Right atrium auricular region (tissue), 2 donors: ENCODE measurements at regions not wholly inside any gene's neighbourhood (a gene's known extent, or its start where the extent isn't known, plus 50 kb on each side); places are given as distances from the start of the nearest gene placed in this dataset.
"Not testable (repeated sequence)": the region's sequence is repeated elsewhere in the genome, so short reads cannot be mapped to it uniquely, and the experiment has no call there.

Experiments
- DNase-seq: peaks from one replicate; pipeline ENCODE4 v3.0.0-alpha.2; 2019; ENCODE audit warnings: low spot score
- H3K27ac ChIP-seq, 2 donors: fragments of 200-600 bp; sonication (generic); 1 replicate in 1 of 2; 2 replicates in 1 of 2; pipeline ENCODE4 v1.5.1; 2016 to 2019
- H3K27me3 ChIP-seq, 2 donors: fragments of 200-600 bp; sonication (generic); one replicate each; pipeline versions ENCODE4 v1.5.1 to v1.6.0; 2017 to 2019
- H3K36me3 ChIP-seq: fragments of 200-600 bp; sonication (generic); one replicate; pipeline ENCODE4 v1.5.1; 2016
- H3K4me1 ChIP-seq, 2 donors: fragments of 200-600 bp; sonication (generic); one replicate each; pipeline versions ENCODE4 v1.5.1 to v1.6.0; 2017 to 2019
- H3K4me3 ChIP-seq, 2 donors: fragments of 200-600 bp; sonication (generic); 1 replicate in 1 of 2; 2 replicates in 1 of 2; pipeline ENCODE4 v1.5.1; 2017 to 2019; ENCODE audit warnings: mild to moderate bottlenecking in 1 of 2, moderate library complexity in 1 of 2
- H3K9me3 ChIP-seq, 2 donors: fragments of 200-600 bp; sonication (generic); one replicate each; pipeline ENCODE4 v1.5.1; 2019
- CTCF ChIP-seq, 2 donors: fragments of 200-600 bp; sonication (generic); IDR thresholded peaks; one replicate each; pipeline ENCODE4 v1.5.1; 2019; ENCODE audit warnings: antibody characterized with exemption in 2 of 2

GRCh38 chr3:35137612-35138011, 501.7 kb upstream of the ARPP21 start:
- Histone ChIP-seq H3K36me3 (no peaks in the 10 kb centered on the region), H3K27me3 (no peaks in the 10 kb centered on the region), H3K9me3 (peaks cover 0 to 5% of the 10 kb centered on the region in 2 donors), H3K4me3 (no peak overlapping the region), H3K27ac (no peak overlapping the region), H3K4me1 (no peaks in the 10 kb centered on the region)
- no peak for TF ChIP-seq CTCF (IDR thresholded peaks at IDR 0.05)
- no peak for DNase-seq

DNA sequence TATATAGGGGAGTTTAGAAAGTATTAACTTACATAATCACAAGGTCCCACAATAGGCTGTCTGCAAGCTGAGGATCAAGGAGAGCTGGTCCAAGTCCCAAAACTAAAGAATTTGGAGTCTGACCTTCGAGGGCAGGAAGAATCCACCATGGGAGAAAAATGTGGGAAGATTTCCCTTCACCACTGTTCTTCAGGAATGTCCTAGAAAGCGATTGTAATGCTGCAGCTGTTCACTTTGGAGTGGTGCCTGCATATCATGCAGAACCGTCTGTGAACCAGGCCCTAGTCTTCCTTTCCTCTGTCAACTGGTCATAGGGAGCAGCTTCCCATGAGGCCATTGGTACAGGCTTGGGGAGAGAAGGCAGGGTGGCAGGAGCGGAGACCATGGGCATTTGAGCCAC, 497.9 kb upstream of the ARPP21 start:
- Histone ChIP-seq H3K9me3 (peaks cover 0 to 5% of the 10 kb centered on the region in 2 donors), H3K27ac (no peak overlapping the region), H3K4me1 (no peaks in the 10 kb centered on the region), H3K4me3 (no peak overlapping the region), H3K36me3 (no peaks in the 10 kb centered on the region), H3K27me3 (no peaks in the 10 kb centered on the region)
- no peak for DNase-seq
- TF ChIP-seq CTCF (IDR thresholded peaks at IDR 0.05): no peak

- H3K9me3 ChIP-seq: peaks cover 0 to 5% of the 10 kb centered on the region in 2 donors
- no peaks in the 10 kb centered on the region for H3K36me3 ChIP-seq
- no peaks in the 10 kb centered on the region for H3K4me1 ChIP-seq
- H3K4me3 ChIP-seq: no peak overlapping the region
- no peak for DNase-seq
- no peaks in the 10 kb centered on the region for H3K27me3 ChIP-seq
- no peak for TF ChIP-seq CTCF (IDR thresholded peaks at IDR 0.05)
- H3K27ac ChIP-seq: no peak overlapping the region
Observed at GRCh38 chr3:35144011-35144410, 495.3 kb upstream of the ARPP21 start.

DNA sequence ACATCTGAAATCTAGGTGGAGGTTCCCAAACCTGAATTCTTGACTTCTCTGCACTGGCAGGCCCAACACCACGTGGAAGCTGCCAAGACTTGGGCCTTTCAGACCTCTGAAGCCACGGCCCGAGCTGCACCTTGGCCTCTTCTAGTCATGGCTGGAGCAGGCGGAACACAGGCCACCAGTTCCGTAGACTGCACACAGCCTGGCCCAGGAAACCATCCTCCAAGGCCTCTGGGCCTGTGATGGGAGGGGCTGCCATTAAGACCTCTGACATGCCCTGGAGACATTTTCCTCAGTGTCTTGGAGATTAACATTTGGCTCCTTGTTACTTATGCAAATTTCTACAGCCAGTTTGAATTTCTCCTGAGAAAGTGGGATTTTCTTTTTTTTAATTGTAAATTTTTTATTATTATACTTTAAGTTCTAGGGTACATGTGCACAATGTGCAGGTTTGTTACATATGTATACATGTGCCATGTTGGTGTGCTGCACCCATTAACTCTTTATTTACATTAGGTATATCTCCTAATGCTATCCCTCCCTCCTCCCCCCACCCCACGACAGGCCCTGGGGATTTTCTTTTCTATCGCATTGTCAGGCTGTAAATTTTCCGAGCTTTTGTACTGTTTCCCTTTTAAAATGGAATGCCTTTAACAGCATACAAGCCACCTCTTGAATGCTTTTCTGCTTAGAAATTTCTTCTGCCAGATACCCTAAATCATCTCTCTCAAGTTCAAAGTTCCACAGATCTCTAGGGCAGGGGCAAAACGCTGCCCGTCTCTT, 492.9 kb upstream of the ARPP21 start:
- not testable (repeated sequence) for H3K27ac ChIP-seq, H3K4me3 ChIP-seq, H3K36me3 ChIP-seq, H3K4me1 ChIP-seq, H3K27me3 ChIP-seq, DNase-seq, H3K9me3 ChIP-seq

GRCh38 chr3:35183927-35184675, 455.2 kb upstream of the ARPP21 start:
- Histone ChIP-seq H3K4me1 (no peaks in the 10 kb centered on the region), H3K27ac (no peak overlapping the region), H3K4me3 (no peak overlapping the region), H3K27me3 (no peaks in the 10 kb centered on the region), H3K9me3 (peaks cover 0 to 22% of the 10 kb centered on the region in 2 donors), H3K36me3 (no peaks in the 10 kb centered on the region)
- DNase-seq: no peak
- TF ChIP-seq CTCF (IDR thresholded peaks at IDR 0.05): no peak

DNA sequence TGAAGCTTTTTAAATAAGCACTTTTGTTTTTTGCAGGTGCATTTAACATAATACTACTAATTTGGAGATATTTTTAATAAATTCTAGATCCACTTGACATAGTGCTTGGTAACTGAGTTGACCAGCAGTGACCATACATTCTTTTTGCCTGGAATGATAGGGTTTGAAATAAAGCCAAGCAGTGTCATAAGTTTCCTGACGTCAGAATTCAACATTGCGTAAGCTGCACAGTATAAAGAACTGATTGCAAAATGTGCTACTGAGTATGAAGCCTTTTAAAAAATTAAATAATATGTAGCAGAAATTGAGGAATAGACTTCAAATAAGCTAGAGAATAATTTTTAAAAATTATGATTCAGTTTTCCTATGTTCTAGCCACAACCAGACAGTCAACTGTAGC, 454.6 kb upstream of the ARPP21 start:
- H3K27ac ChIP-seq: no peak overlapping the region
- H3K36me3 ChIP-seq: no peaks in the 10 kb centered on the region
- H3K4me3 ChIP-seq: no peak overlapping the region
- no peaks in the 10 kb centered on the region for H3K27me3 ChIP-seq
- H3K9me3 ChIP-seq: peaks cover 0 to 22% of the 10 kb centered on the region in 2 donors
- DNase-seq: no peak
- no peak for TF ChIP-seq CTCF (IDR thresholded peaks at IDR 0.05)
- H3K4me1 ChIP-seq: no peaks in the 10 kb centered on the region
